GM21619 (cell line): ENCODE measurements at regions not wholly inside any gene's neighbourhood (a gene's known extent, or its start where the extent isn't known, plus 50 kb on each side); places are given as distances from the start of the nearest gene placed in this dataset.

Experiments used
- ATAC-seq: cut with Tn5 transposase; IDR thresholded peaks from one replicate; pipeline ENCODE4 v1.9.1; 2021; ENCODE audit not compliant: unreplicated experiment

DNA sequence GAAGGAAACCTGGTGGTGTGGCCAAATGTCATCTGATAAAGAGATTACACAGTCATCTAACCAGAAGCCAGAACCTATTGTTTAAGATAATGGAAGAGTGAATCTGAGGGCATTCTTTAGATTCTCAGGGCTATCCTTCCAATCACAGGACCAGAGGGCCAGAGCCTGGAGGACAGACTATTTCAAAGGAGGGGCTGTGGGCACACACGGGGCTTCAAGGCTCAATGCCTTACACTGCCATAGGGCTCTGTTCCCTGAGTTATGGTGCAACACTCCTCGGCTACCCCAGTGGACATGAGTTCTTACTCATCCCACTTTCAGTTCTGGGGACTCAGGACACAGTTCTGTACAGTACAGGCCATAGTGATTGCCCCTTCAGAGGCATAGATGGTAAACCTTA lies 343.9 kb upstream of the ALCAM start:
- ATAC-seq: no peak

- ATAC-seq: no peak
These were observed 336.5 kb upstream of the ALCAM start for GRCh38 chr3:105030211-105030610.

DNA sequence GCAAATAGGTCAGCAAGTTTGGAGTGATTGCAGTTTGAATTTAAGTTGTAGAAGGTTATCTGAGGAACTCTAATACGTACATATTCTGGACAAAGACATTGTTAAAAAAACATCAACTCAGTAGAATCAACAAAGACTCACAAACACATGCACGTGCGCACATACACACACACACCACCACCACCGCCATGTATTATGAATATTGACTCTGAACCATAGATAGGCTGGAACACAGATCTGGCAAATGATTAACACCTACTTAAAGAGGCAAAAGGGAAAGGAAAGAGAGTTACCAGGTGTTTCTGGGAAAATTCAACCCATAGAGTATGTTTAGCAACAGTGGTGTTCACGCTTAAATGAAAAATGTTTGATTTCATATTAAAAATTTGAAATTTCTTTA lies 334.2 kb upstream of the ALCAM start:
- ATAC-seq: no peak

- ATAC-seq: no peak
These were observed 333.6 kb upstream of the ALCAM start for GRCh38 chr3:105033081-105033480.

GRCh38 chr3:105039004-105039403 lies 327.7 kb upstream of the ALCAM start:
- no peak for ATAC-seq

- no peak for ATAC-seq
These were observed 326.6 kb upstream of the ALCAM start for GRCh38 chr3:105040026-105040622.

DNA sequence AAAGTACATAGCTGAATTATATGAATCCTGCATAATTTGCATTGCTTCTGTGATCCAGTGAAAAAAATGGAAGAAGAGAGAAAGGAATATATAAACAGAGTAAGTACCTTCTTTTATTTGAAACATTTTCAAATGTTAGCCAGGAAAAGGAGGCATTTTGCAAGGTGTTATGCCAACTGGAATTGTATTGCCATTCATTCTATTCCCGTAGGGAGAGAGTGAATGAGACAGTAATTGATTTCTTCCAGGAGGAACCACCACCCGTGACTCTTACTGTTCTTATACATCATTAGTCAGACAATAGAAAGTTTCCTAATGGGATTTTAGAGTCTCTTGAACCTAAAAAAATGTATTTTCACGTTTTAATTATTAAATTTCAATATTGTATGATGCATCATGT lies 324.1 kb upstream of the ALCAM start:
- no peak for ATAC-seq

GRCh38 chr3:105051111-105051510 lies 315.6 kb upstream of the ALCAM start:
- no peak for ATAC-seq

- ATAC-seq: no peak
These were observed 314.7 kb upstream of the ALCAM start for GRCh38 chr3:105051972-105052371.

GRCh38 chr3:105062853-105063252 lies 303.9 kb upstream of the ALCAM start:
- no peak for ATAC-seq

DNA sequence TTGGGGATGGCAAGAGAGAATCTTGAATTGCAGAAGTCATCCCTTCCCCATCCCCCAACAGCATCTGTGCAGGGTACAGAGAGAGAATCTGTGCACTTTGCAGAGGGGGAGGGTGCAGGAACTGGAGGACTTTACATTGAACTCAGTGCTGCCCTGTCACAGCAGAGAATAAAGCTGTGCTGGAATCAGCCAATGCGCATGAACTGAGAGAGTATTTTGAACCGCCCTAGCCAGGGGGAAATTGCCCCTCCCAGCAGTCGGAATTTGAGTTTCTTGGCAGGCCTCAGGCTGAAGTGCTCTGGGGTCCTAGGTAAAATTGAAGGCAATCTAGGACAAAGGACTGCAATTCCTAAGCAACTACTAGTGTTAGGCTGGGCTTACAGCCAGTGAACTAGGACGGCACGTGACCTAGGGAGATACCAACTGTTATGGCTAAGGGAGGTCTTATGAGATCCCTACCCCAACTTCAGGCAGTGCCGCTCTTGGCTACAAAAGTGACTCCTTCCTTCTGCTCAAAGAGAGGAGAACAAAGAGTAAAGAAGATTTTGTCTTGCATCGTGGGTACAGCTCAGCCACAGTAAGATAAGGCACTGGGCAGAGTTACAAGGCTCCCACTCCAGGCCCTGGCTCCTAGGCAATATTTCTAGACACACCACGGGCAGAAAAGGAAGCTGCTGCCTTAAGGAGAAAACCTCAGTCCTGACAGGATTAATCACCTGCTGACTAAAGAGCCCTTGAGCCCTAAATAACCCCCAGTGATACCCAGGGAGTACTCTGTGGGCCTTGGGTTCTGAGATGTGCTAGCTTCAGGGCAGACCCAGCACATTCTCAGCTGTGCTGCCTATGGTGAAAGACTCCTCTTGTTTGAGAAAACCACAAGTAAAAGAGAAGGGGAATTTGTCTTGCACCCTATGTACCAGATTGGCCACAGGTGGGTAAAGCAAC lies 300.5 kb upstream of the ALCAM start:
- ATAC-seq: no peak

DNA sequence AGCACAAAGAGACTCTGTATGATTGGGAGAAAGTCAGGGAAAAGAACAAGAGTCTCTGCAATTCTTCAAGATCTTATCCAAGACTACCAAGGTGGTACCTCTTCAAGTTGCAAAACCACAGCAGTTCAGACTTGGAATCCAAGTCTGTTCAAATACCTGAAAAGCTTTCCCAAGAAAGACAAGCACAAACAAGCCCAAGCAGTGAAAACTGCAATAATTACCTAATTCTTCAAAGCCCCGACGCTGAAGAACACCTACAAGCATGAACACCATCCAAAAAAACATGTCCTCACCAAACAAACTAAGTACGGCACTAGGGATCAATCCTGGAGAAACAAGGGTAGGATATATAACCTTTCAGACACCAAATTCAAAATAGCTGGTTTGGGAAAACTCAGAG lies 299.3 kb upstream of the ALCAM start:
- ATAC-seq: no peak

- ATAC-seq: no peak
These were observed 289.5 kb upstream of the ALCAM start for GRCh38 chr3:105077060-105077822.

DNA sequence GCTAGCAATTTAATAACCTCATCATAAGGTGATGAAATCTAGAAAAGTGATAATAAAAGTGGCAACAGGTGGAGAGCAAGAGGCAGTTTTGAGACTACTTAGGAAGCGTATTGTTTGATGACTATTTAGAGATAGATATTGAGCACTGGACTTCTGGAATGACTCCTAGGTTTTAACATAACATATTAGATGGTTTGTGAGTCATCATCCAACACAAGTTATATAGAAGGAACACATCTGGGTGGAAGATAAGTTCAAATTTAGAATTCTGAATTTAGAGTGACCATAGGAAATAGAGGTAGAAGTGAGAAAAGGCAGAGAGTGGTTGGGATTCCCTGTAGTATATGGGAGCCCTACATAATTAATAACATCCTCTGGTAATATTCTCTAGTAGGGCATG lies 282.8 kb upstream of the ALCAM start:
- ATAC-seq: no peak

- no peak for ATAC-seq
These were observed 281.2 kb upstream of the ALCAM start for GRCh38 chr3:105085506-105085905.

GRCh38 chr3:105093371-105094252 lies 273.1 kb upstream of the ALCAM start:
- ATAC-seq: no peak

DNA sequence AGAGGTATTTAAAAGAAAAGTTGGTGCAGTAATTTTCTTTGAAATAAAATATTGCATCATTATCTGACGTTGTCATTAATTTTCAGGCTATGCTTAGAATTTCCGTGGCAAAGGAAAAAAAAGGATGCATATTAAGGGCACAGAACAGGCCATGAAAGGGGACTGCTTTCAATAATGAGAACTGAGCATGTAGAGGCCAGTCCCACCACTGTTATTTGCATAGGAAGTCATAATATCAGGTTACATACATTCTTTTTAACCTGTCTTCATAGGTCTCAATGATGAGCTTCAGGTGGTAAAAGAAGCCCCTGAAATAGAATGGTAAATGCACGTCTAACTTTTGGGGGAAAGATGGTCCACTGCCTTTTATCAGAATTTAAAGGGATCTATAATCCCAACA lies 272.1 kb upstream of the ALCAM start:
- no peak for ATAC-seq

DNA sequence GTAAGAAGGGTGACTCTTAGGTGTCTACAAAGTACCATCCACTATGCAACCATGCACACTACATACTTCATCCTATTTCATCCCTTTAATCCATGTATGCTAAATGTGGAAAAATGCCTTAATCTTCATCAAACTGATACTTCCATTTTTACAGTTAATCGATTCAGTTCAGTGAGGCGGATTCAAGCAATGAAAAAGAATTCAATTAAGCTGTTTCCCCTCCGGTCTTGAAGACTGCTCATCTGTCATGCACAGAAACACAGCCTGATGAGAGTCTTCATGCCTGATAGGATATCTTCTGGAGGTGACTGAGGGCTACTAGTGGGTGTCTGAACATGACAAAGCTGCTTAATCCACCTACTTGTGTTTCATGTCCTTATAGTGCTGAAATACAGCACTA lies 270.6 kb upstream of the ALCAM start:
- ATAC-seq: no peak

GRCh38 chr3:105101603-105102002 lies 265.1 kb upstream of the ALCAM start:
- ATAC-seq: no peak

- no peak for ATAC-seq
These were observed 263.6 kb upstream of the ALCAM start for GRCh38 chr3:105103139-105103538.

DNA sequence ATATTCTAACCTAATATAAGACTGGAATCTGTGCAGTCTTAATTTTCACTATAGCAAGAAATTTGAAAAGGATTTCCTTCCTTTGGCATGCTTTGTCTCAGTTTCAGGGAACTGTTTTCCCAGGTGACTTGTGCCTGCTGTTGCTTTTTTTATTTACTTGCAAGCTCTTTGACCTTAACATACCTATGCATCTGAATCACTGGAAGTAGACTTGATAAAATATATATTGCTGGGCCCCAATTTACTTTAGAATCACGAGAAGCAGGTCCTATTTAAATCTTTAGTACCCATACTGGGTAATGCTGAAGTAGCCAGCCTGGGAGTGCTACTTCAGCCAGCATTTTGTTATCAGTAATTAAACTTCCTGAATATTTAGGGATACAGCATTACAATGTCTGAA lies 257.9 kb upstream of the ALCAM start:
- ATAC-seq: no peak
